MM.1S (cell line): ENCODE measurements at regions not wholly inside any gene's neighbourhood (a gene's known extent, or its start where the extent isn't known, plus 50 kb on each side); places are given as distances from the start of the nearest gene placed in this dataset.
"Not testable (repeated sequence)": the region's sequence is repeated elsewhere in the genome, so short reads cannot be mapped to it uniquely, and the experiment has no call there.

Experiments
- DNase-seq: peaks from one replicate; pipeline ENCODE4 v3.0.0-alpha.2; 2015
- H2AFZ ChIP-seq: fragments of 300-600 bp; sonication (generic); 2 replicates; pipeline ENCODE4 v1.6.0; 2016; ENCODE audit warnings: antibody characterized with exemption, low read length
- H3F3A ChIP-seq: fragments of 300-600 bp; sonication (generic); 2 replicates; pipeline ENCODE4 v1.6.1; 2016; ENCODE audit warnings: mild to moderate bottlenecking, antibody characterized with exemption, low read length, moderate library complexity, mixed read lengths; ENCODE audit not compliant: insufficient read depth
- H3K27ac ChIP-seq: fragments of 300-600 bp; sonication (generic); 2 replicates; pipeline ENCODE4 v1.5.1; 2016; ENCODE audit warnings: mild to moderate bottlenecking, low read length
- H3K27me3 ChIP-seq: fragments of 300-600 bp; sonication (generic); replicated peaks from 2 replicates; pipeline ENCODE4 v1.6.0; 2016; ENCODE audit warnings: low read length; ENCODE audit not compliant: insufficient read depth
- H3K36me3 ChIP-seq: fragments of 300-600 bp; sonication (generic); replicated peaks from 2 replicates; pipeline ENCODE4 v1.6.1; 2016; ENCODE audit warnings: mild to moderate bottlenecking, low read length, mixed read lengths; ENCODE audit not compliant: insufficient read depth
- H3K4me1 ChIP-seq: fragments of 300-600 bp; sonication (generic); 2 replicates; pipeline ENCODE4 v1.6.1; 2016; ENCODE audit warnings: low read length, mixed read lengths
- H3K4me2 ChIP-seq: fragments of 300-600 bp; sonication (generic); 2 replicates; pipeline ENCODE4 v1.6.0; 2016; ENCODE audit warnings: low read depth, low read length
- H3K4me3 ChIP-seq: fragments of 300-600 bp; sonication (generic); 2 replicates; pipeline ENCODE4 v1.5.1; 2016; ENCODE audit warnings: low read length, mixed read lengths
- H3K79me2 ChIP-seq: fragments of 300-600 bp; sonication (generic); 2 replicates; pipeline ENCODE4 v1.6.1; 2016; ENCODE audit warnings: mixed run types, low read length, mixed read lengths
- H3K9ac ChIP-seq: fragments of 300-600 bp; sonication (generic); 2 replicates; pipeline ENCODE4 v1.6.1; 2016; ENCODE audit warnings: low read length, mixed read lengths
- H3K9me2 ChIP-seq: fragments of 300-600 bp; sonication (generic); replicated peaks from 2 replicates; pipeline ENCODE4 v1.6.1; 2016; ENCODE audit warnings: mild to moderate bottlenecking, low read length, mixed read lengths; ENCODE audit not compliant: insufficient read depth
- H3K9me3 ChIP-seq: fragments of 300-600 bp; sonication (generic); replicated peaks from 2 replicates; pipeline ENCODE4 v1.6.1; 2016; ENCODE audit warnings: mild to moderate bottlenecking, low read length, mixed read lengths; ENCODE audit not compliant: insufficient read depth
- H4K20me1 ChIP-seq: fragments of 300-600 bp; sonication (generic); 2 replicates; pipeline ENCODE4 v1.6.1; 2016; ENCODE audit warnings: mild to moderate bottlenecking, low read length, moderate library complexity, mixed read lengths; ENCODE audit not compliant: insufficient read depth
- EZH2 ChIP-seq: fragments of 300-600 bp; sonication (generic); optimal IDR thresholded peaks from 2 replicates; pipeline ENCODE3; 2017; ENCODE audit warnings: low read depth, mild to moderate bottlenecking, antibody characterized with exemption, low read length, mixed read lengths
- EZH2phosphoT487 ChIP-seq: fragments of 300-600 bp; sonication (generic); IDR thresholded peaks from 2 replicates; pipeline ENCODE4 v1.6.1; 2018; ENCODE audit warnings: antibody characterized with exemption, low read length
- TF ChIP-seq, protein P1 (sequence below): fragments of 300-600 bp; sonication (generic); IDR thresholded peaks from 2 replicates; pipeline ENCODE4 v1.5.1; 2016; ENCODE audit warnings: antibody characterized with exemption, low read length, mixed read lengths

DNA sequence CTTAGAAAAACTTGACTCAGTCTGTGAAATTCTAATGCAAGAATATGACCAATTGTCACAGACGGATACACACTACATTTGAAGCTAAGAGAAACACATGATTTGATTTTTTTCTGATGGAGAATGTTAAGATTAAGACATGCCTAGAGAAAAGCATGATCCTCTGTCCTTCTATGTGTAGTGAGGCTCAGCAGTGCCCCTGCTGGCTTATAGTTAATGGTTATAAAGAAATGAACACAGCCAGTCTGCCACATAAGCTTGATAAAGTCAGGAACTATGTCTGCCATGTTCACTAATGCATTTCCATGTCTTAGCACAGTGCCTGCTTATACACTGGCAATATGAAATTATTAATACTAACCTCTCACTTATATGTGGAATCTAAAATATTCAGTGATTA lies 168.1 kb upstream of the DAAM1 start:
- no peak for DNase-seq
- H3K36me3 ChIP-seq: no peaks in the 10 kb centered on the region
- no peak overlapping the region for H3K27ac ChIP-seq
- no peak overlapping the region for H3K4me2 ChIP-seq
- H3K9me3 ChIP-seq: no peaks in the 10 kb centered on the region
- no peaks in the 10 kb centered on the region for H4K20me1 ChIP-seq
- H2AFZ ChIP-seq: no peak overlapping the region
- no peaks in the 10 kb centered on the region for H3K27me3 ChIP-seq
- no peaks in the 10 kb centered on the region for H3K79me2 ChIP-seq
- H3F3A ChIP-seq: no peaks in the 10 kb centered on the region
- H3K9me2 ChIP-seq: no peaks in the 10 kb centered on the region
- H3K4me1 ChIP-seq: no peaks in the 10 kb centered on the region
- H3K4me3 ChIP-seq: no peak overlapping the region
- no peak overlapping the region for H3K9ac ChIP-seq
- TF ChIP-seq EZH2: no peak
- no peak for TF ChIP-seq EZH2phosphoT487
- TF ChIP-seq, protein P1, sequence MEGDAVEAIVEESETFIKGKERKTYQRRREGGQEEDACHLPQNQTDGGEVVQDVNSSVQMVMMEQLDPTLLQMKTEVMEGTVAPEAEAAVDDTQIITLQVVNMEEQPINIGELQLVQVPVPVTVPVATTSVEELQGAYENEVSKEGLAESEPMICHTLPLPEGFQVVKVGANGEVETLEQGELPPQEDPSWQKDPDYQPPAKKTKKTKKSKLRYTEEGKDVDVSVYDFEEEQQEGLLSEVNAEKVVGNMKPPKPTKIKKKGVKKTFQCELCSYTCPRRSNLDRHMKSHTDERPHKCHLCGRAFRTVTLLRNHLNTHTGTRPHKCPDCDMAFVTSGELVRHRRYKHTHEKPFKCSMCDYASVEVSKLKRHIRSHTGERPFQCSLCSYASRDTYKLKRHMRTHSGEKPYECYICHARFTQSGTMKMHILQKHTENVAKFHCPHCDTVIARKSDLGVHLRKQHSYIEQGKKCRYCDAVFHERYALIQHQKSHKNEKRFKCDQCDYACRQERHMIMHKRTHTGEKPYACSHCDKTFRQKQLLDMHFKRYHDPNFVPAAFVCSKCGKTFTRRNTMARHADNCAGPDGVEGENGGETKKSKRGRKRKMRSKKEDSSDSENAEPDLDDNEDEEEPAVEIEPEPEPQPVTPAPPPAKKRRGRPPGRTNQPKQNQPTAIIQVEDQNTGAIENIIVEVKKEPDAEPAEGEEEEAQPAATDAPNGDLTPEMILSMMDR: peak; percentile 26

DNA sequence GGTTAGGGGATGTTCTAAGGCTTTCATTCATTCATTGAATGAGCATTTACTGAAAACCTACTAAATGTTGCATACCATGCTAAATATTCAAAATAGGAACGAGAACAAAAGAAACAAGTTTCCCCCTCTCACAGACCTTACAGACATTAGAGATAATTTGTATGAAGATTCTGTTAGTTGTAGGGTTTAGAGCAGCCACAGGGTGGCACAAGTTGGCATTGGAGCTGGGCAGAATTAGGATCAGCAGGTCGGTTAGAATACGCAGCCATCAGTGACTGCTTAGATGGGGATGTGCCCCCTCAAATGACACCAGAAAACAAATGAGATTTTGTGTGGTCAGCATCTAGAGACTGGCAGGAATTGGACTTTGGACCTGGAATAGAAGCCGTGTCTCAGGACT lies 166.3 kb upstream of the DAAM1 start:
- H3F3A ChIP-seq: no peaks in the 10 kb centered on the region
- no peak overlapping the region for H3K27ac ChIP-seq
- TF ChIP-seq EZH2 (no peak), EZH2phosphoT487 (no peak)
- TF ChIP-seq, protein P1: peak; percentile 22
- no peak overlapping the region for H3K4me2 ChIP-seq
- H3K4me1 ChIP-seq: no peaks in the 10 kb centered on the region
- no peaks in the 10 kb centered on the region for H4K20me1 ChIP-seq
- no peak for DNase-seq
- no peaks in the 10 kb centered on the region for H3K9me2 ChIP-seq
- no peaks in the 10 kb centered on the region for H3K36me3 ChIP-seq
- H3K79me2 ChIP-seq: no peaks in the 10 kb centered on the region
- H3K9me3 ChIP-seq: no peaks in the 10 kb centered on the region
- H2AFZ ChIP-seq: no peak overlapping the region
- no peak overlapping the region for H3K9ac ChIP-seq
- no peaks in the 10 kb centered on the region for H3K27me3 ChIP-seq
- H3K4me3 ChIP-seq: no peak overlapping the region

DNA sequence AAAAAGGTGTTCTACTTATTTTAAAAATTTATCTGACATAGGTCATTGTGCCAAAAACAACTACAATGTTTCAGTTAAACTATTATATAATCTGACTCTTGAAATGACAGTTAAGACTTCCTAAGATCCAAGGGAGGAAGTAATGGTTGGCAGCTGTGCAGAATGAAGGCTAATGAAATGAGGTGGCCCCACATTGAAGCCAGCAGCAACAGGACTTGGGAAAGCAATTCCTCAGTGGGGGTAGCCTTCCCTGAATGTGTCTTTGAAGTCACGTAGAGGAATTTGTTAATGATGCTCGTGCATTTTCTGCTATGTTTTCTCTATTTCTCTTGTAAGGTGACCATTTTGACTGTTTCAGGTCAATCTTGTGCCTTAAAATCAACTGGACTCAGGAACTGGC lies 162.4 kb upstream of the DAAM1 start:
- Histone ChIP-seq H4K20me1 (no peaks in the 10 kb centered on the region), H3F3A (no peaks in the 10 kb centered on the region), H3K4me1 (0 out of 2 replicates have a peak, but pooled peaks cover 6% of the 10 kb centered on the region), H3K9ac (no peak overlapping the region), H3K36me3 (no peaks in the 10 kb centered on the region), H3K4me2 (no peak overlapping the region), H3K79me2 (no peaks in the 10 kb centered on the region), H3K27ac (no peak overlapping the region), H3K4me3 (no peak overlapping the region), H2AFZ (no peak overlapping the region), H3K9me2 (no peaks in the 10 kb centered on the region), H3K9me3 (no peaks in the 10 kb centered on the region), H3K27me3 (no peaks in the 10 kb centered on the region)
- DNase-seq: no peak
- TF ChIP-seq, protein P1: no peak
- TF ChIP-seq EZH2phosphoT487 (no peak), EZH2 (no peak)

DNA sequence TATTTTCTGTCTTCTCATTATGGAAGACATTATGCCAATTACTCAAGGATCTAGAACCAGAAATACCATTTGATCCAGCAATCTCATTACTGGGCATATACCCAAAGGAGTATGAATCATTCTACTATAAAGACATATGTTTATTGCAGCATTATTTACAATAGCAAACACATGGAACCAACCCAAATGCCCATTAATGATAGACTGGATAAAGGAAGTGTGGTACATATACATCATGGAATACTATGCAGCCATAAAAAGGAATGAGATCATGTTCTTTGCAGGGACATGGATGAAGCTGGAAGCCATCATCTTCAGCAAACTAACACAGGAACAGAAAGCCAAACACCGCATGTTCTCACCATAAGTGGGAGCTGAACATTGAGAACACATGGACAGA lies 161.8 kb upstream of the DAAM1 start:
- not testable (repeated sequence) for H4K20me1 ChIP-seq, H3K9me2 ChIP-seq, H3K9me3 ChIP-seq, H3K27me3 ChIP-seq, H3K4me1 ChIP-seq, H3K36me3 ChIP-seq, H3K4me2 ChIP-seq, H3K4me3 ChIP-seq, H3K79me2 ChIP-seq, DNase-seq, H3F3A ChIP-seq, H3K9ac ChIP-seq, H2AFZ ChIP-seq, H3K27ac ChIP-seq
